Neural progenitor cell (in vitro differentiated cells): ENCODE measurements at regions not wholly inside any gene's neighbourhood (a gene's known extent, or its start where the extent isn't known, plus 50 kb on each side); places are given as distances from the start of the nearest gene placed in this dataset.

Source experiments
- EZH2 ChIP-seq: fragments of 200-600 bp; sonication (generic); IDR thresholded peaks from 2 replicates; pipeline ENCODE4 v1.6.1; 2017; ENCODE audit warnings: antibody characterized with exemption, mild to moderate bottlenecking, moderate library complexity
- EZH2phosphoT487 ChIP-seq: fragments of 200-600 bp; sonication (generic); IDR thresholded peaks from 2 replicates; pipeline ENCODE4 v1.6.1; 2017; ENCODE audit warnings: antibody characterized with exemption
- TF ChIP-seq, protein P1 (sequence below): fragments of 200-600 bp; sonication (generic); IDR thresholded peaks from 2 replicates; pipeline ENCODE4 v1.5.1; 2017; ENCODE audit warnings: antibody characterized with exemption, mild to moderate bottlenecking

GRCh38 chr5:156076912-156077311 lies 250.1 kb upstream of the SGCD start:
- TF ChIP-seq, protein P1, sequence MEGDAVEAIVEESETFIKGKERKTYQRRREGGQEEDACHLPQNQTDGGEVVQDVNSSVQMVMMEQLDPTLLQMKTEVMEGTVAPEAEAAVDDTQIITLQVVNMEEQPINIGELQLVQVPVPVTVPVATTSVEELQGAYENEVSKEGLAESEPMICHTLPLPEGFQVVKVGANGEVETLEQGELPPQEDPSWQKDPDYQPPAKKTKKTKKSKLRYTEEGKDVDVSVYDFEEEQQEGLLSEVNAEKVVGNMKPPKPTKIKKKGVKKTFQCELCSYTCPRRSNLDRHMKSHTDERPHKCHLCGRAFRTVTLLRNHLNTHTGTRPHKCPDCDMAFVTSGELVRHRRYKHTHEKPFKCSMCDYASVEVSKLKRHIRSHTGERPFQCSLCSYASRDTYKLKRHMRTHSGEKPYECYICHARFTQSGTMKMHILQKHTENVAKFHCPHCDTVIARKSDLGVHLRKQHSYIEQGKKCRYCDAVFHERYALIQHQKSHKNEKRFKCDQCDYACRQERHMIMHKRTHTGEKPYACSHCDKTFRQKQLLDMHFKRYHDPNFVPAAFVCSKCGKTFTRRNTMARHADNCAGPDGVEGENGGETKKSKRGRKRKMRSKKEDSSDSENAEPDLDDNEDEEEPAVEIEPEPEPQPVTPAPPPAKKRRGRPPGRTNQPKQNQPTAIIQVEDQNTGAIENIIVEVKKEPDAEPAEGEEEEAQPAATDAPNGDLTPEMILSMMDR: no peak
- TF ChIP-seq EZH2 (no peak), EZH2phosphoT487 (no peak)
